ENCODE measurements at regions not wholly inside any gene's neighbourhood (a gene's known extent, or its start where the extent isn't known, plus 50 kb on each side); places are given as distances from the start of the nearest gene placed in this dataset.

GRCh38 chr6:44606504-44606903 lies 219.0 kb downstream of the CDC5L start:
- peak; percentile 4 for DNase-seq (ENCODE audit: low read depth)

- DNase-seq (ENCODE audit: low read depth) = no peak
Measured at GRCh38 chr6:44606976-44607375, 219.5 kb downstream of the CDC5L start.

- no peak for DNase-seq (ENCODE audit: low read depth)
Measured at GRCh38 chr6:44608175-44608574, 220.7 kb downstream of the CDC5L start.

GRCh38 chr6:44609051-44609612 lies 221.6 kb downstream of the CDC5L start:
- DNase-seq (ENCODE audit: low read depth) = no peak

GRCh38 chr6:44614396-44614795 lies 226.9 kb downstream of the CDC5L start:
- DNase-seq (ENCODE audit: low read depth) = no peak

- no peak for DNase-seq (ENCODE audit: low read depth)
Measured at GRCh38 chr6:44615621-44616020, 228.1 kb downstream of the CDC5L start.

GRCh38 chr6:44617416-44617815 lies 229.9 kb downstream of the CDC5L start:
- no peak for DNase-seq (ENCODE audit: low read depth)

- DNase-seq (ENCODE audit: low read depth) = no peak
Measured at GRCh38 chr6:44618371-44618770, 230.9 kb downstream of the CDC5L start.

- no peak for DNase-seq (ENCODE audit: low read depth)
Measured at GRCh38 chr6:44620922-44621321, 233.4 kb downstream of the CDC5L start.

GRCh38 chr6:44621846-44622245 lies 234.3 kb downstream of the CDC5L start:
- DNase-seq (ENCODE audit: low read depth) = no peak

GRCh38 chr6:44622555-44622954 lies 235.0 kb downstream of the CDC5L start:
- DNase-seq (ENCODE audit: low read depth) = no peak

GRCh38 chr6:44622956-44623355 lies 235.4 kb downstream of the CDC5L start:
- no peak for DNase-seq (ENCODE audit: low read depth)

GRCh38 chr6:44624226-44624625 lies 236.7 kb downstream of the CDC5L start:
- no peak for DNase-seq (ENCODE audit: low read depth)

GRCh38 chr6:44624936-44625573 lies 237.5 kb downstream of the CDC5L start:
- no peak for DNase-seq (ENCODE audit: low read depth)

GRCh38 chr6:44625996-44626395 lies 238.5 kb downstream of the CDC5L start:
- DNase-seq (ENCODE audit: low read depth) = no peak

- no peak for DNase-seq (ENCODE audit: low read depth)
Measured at GRCh38 chr6:44626616-44627015, 239.1 kb downstream of the CDC5L start.

GRCh38 chr6:44627091-44627882 lies 239.8 kb downstream of the CDC5L start:
- DNase-seq (ENCODE audit: low read depth) = no peak

- DNase-seq (ENCODE audit: low read depth) = no peak
Measured at GRCh38 chr6:44627883-44628271, 240.4 kb downstream of the CDC5L start.

- DNase-seq (ENCODE audit: low read depth) = no peak
Measured at GRCh38 chr6:44628347-44628746, 240.8 kb downstream of the CDC5L start.

- no peak for DNase-seq (ENCODE audit: low read depth)
Measured at GRCh38 chr6:44629636-44630035, 242.1 kb downstream of the CDC5L start.

GRCh38 chr6:44630125-44631028 lies 242.9 kb downstream of the CDC5L start:
- no peak for DNase-seq (ENCODE audit: low read depth)

- no peak for DNase-seq (ENCODE audit: low read depth)
Measured at GRCh38 chr6:44631968-44632367, 244.5 kb downstream of the CDC5L start.
